MM.1S (cell line): ENCODE measurements at regions not wholly inside any gene's neighbourhood (a gene's known extent, or its start where the extent isn't known, plus 50 kb on each side); places are given as distances from the start of the nearest gene placed in this dataset.

ENCODE experiments used
- DNase-seq: peaks from one replicate; pipeline ENCODE4 v3.0.0-alpha.2; 2015
- H2AFZ ChIP-seq: fragments of 300-600 bp; sonication (generic); 2 replicates; pipeline ENCODE4 v1.6.0; 2016; ENCODE audit warnings: antibody characterized with exemption, low read length
- H3F3A ChIP-seq: fragments of 300-600 bp; sonication (generic); 2 replicates; pipeline ENCODE4 v1.6.1; 2016; ENCODE audit warnings: mild to moderate bottlenecking, antibody characterized with exemption, low read length, moderate library complexity, mixed read lengths; ENCODE audit not compliant: insufficient read depth
- H3K27ac ChIP-seq: fragments of 300-600 bp; sonication (generic); 2 replicates; pipeline ENCODE4 v1.5.1; 2016; ENCODE audit warnings: mild to moderate bottlenecking, low read length
- H3K27me3 ChIP-seq: fragments of 300-600 bp; sonication (generic); replicated peaks from 2 replicates; pipeline ENCODE4 v1.6.0; 2016; ENCODE audit warnings: low read length; ENCODE audit not compliant: insufficient read depth
- H3K36me3 ChIP-seq: fragments of 300-600 bp; sonication (generic); replicated peaks from 2 replicates; pipeline ENCODE4 v1.6.1; 2016; ENCODE audit warnings: mild to moderate bottlenecking, low read length, mixed read lengths; ENCODE audit not compliant: insufficient read depth
- H3K4me1 ChIP-seq: fragments of 300-600 bp; sonication (generic); 2 replicates; pipeline ENCODE4 v1.6.1; 2016; ENCODE audit warnings: low read length, mixed read lengths
- H3K4me2 ChIP-seq: fragments of 300-600 bp; sonication (generic); 2 replicates; pipeline ENCODE4 v1.6.0; 2016; ENCODE audit warnings: low read depth, low read length
- H3K4me3 ChIP-seq: fragments of 300-600 bp; sonication (generic); 2 replicates; pipeline ENCODE4 v1.5.1; 2016; ENCODE audit warnings: low read length, mixed read lengths
- H3K79me2 ChIP-seq: fragments of 300-600 bp; sonication (generic); 2 replicates; pipeline ENCODE4 v1.6.1; 2016; ENCODE audit warnings: mixed run types, low read length, mixed read lengths
- H3K9ac ChIP-seq: fragments of 300-600 bp; sonication (generic); 2 replicates; pipeline ENCODE4 v1.6.1; 2016; ENCODE audit warnings: low read length, mixed read lengths
- H3K9me2 ChIP-seq: fragments of 300-600 bp; sonication (generic); replicated peaks from 2 replicates; pipeline ENCODE4 v1.6.1; 2016; ENCODE audit warnings: mild to moderate bottlenecking, low read length, mixed read lengths; ENCODE audit not compliant: insufficient read depth
- H3K9me3 ChIP-seq: fragments of 300-600 bp; sonication (generic); replicated peaks from 2 replicates; pipeline ENCODE4 v1.6.1; 2016; ENCODE audit warnings: mild to moderate bottlenecking, low read length, mixed read lengths; ENCODE audit not compliant: insufficient read depth
- H4K20me1 ChIP-seq: fragments of 300-600 bp; sonication (generic); 2 replicates; pipeline ENCODE4 v1.6.1; 2016; ENCODE audit warnings: mild to moderate bottlenecking, low read length, moderate library complexity, mixed read lengths; ENCODE audit not compliant: insufficient read depth
- CTCF ChIP-seq: fragments of 300-600 bp; sonication (generic); IDR thresholded peaks from 2 replicates; pipeline ENCODE4 v1.5.1; 2016; ENCODE audit warnings: antibody characterized with exemption, low read length, mixed read lengths
- EZH2 ChIP-seq: fragments of 300-600 bp; sonication (generic); optimal IDR thresholded peaks from 2 replicates; pipeline ENCODE3; 2017; ENCODE audit warnings: low read depth, mild to moderate bottlenecking, antibody characterized with exemption, low read length, mixed read lengths
- EZH2phosphoT487 ChIP-seq: fragments of 300-600 bp; sonication (generic); IDR thresholded peaks from 2 replicates; pipeline ENCODE4 v1.6.1; 2018; ENCODE audit warnings: antibody characterized with exemption, low read length

DNA sequence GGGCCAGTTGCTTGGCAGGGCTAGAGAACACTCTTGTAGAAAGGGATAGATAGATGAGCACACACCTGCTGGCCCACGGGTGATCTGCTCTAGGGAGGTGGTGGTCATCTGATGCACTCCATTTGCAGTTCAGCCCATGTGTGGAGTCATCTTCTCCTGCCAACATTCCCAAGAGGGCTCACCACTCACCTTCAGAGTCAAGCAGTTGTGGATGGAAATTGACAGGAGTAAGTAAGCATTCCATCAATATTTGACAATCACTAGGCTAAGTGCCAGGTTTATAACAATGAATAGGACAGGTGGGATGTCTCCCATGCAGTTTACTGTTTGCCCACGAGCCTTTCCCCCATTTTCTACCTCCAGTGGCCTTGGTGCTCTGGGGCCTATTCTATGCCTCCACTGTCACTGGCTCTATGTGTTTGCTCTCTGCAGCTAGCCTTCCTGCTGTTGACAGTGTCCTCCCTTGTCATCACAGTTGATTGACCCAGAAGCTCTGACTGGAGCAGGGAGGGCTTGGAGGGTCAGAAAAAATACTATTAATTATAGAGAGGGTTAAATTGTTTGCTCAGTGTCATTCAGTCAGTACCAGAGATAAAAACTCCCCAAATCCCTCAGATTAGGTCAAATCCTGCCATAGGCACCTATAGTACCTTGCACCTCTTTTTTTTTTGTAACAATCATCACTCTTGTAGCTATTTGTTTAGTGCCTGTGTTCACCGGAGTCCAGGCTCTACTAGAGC, 134.6 kb upstream of the PZP start:
- TF ChIP-seq CTCF (no peak), EZH2phosphoT487 (no peak), EZH2 (no peak)
- Histone ChIP-seq H2AFZ (no peak overlapping the region), H3K36me3 (no peaks in the 10 kb centered on the region), H3K27me3 (no peaks in the 10 kb centered on the region), H3K9me2 (no peaks in the 10 kb centered on the region), H3K27ac (no peak overlapping the region), H3K79me2 (no peaks in the 10 kb centered on the region), H4K20me1 (no peaks in the 10 kb centered on the region), H3K9ac (no peak overlapping the region), H3K4me2 (no peak overlapping the region), H3K4me3 (no peak overlapping the region), H3K9me3 (no peaks in the 10 kb centered on the region), H3K4me1 (no peaks in the 10 kb centered on the region), H3F3A (no peaks in the 10 kb centered on the region)
- DNase-seq: no peak

DNA sequence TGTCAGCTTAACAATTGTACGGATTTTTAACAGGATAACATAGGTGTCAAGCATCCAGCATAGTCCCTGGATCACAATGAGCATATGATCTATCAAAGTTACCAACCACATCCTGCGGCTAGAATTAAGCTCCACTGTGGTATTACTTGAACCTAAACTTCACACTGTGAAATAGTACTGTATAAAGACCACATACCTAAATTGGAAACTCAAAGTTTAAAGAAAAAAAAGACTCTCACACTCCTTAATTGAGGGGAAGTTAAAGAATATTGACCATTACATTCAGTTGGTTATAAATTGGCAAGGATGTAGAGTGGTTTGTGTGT, 133.0 kb upstream of the PZP start:
- Histone ChIP-seq H2AFZ (no peak overlapping the region), H4K20me1 (no peaks in the 10 kb centered on the region), H3K27ac (no peak overlapping the region), H3K9me3 (no peaks in the 10 kb centered on the region), H3K4me1 (no peaks in the 10 kb centered on the region), H3F3A (no peaks in the 10 kb centered on the region), H3K36me3 (no peaks in the 10 kb centered on the region), H3K4me2 (no peak overlapping the region), H3K9me2 (no peaks in the 10 kb centered on the region), H3K79me2 (no peaks in the 10 kb centered on the region), H3K27me3 (no peaks in the 10 kb centered on the region), H3K4me3 (no peak overlapping the region), H3K9ac (no peak overlapping the region)
- DNase-seq: no peak
- TF ChIP-seq EZH2 (no peak), EZH2phosphoT487 (no peak), CTCF (no peak)

DNA sequence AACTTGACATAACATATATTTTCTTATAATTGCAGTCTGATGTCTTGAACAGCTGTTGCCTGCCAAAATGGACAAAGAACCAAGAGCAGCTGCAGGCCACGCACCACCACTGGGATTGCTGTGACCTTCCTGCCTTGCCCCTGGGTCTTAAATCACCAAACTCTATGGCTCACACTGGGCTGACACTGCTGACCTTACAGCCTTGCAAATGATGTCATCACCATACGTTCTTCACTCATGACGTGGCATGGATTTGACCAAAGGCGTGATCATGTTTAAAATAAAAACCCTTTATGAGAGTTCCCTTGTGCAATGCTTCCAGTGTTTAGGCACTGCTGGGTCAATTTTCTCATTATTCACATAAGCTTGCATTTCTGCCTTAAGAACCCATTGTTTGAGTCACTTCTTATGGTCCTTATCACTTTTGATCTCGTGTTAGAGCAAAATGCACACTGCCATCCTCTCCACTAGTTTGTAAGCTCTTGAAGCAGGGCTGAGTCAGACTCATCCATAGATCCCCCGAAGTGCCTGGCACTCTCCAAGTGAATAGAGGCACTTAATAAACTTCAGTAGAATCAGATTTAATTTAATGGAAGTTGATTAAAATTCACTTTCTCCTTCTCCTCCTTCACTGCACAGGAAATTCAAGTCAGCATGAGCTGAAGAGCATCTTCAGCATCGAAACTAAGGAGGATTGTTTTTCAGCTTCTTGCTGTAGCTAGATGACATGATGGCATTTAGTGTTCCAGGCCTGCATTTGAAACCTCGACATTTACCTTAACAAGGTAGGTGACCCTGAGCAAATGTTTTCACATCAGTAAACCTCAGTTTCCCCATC, 132.4 kb upstream of the PZP start:
- Histone ChIP-seq H3K79me2 (no peaks in the 10 kb centered on the region), H4K20me1 (no peaks in the 10 kb centered on the region), H2AFZ (no peak overlapping the region), H3K4me1 (no peaks in the 10 kb centered on the region), H3K27ac (no peak overlapping the region), H3K4me3 (no peak overlapping the region), H3K27me3 (no peaks in the 10 kb centered on the region), H3K9me2 (no peaks in the 10 kb centered on the region), H3K36me3 (no peaks in the 10 kb centered on the region), H3K9me3 (no peaks in the 10 kb centered on the region), H3K4me2 (no peak overlapping the region), H3K9ac (no peak overlapping the region), H3F3A (no peaks in the 10 kb centered on the region)
- no peak for TF ChIP-seq CTCF
- no peak for TF ChIP-seq EZH2
- TF ChIP-seq EZH2phosphoT487: no peak
- DNase-seq: no peak
